SK-N-SH (cell line): ENCODE measurements at regions not wholly inside any gene's neighbourhood (a gene's known extent, or its start where the extent isn't known, plus 50 kb on each side); places are given as distances from the start of the nearest gene placed in this dataset.

Experiments
- CTCF ChIP-seq: fragments of 200-600 bp; sonication (generic); IDR thresholded peaks from 2 replicates; pipeline ENCODE4 v1.6.1; 2017; ENCODE audit warnings: antibody characterized with exemption, mild to moderate bottlenecking, moderate library complexity
- GABPA ChIP-seq: IDR thresholded peaks from 2 replicates; pipeline ENCODE4 v1.4.0; 2012; ENCODE audit warnings: low read depth, mild to moderate bottlenecking
- MAX ChIP-seq: IDR thresholded peaks from 2 replicates; pipeline ENCODE4 v1.4.0; 2012; ENCODE audit warnings: low read depth
- MXI1 ChIP-seq: IDR thresholded peaks from 2 replicates; pipeline ENCODE4 v1.6.1; 2012; ENCODE audit warnings: mild to moderate bottlenecking, low read depth, low read length, improper control_type of control experiment
- POLR2AphosphoS5 ChIP-seq: IDR thresholded peaks from 2 replicates; pipeline ENCODE4 v1.6.1; 2012; ENCODE audit warnings: low read depth, low read length
- TAF1 ChIP-seq: IDR thresholded peaks from 2 replicates; pipeline ENCODE4 v1.6.1; 2012; ENCODE audit warnings: low read depth, mild to moderate bottlenecking, low read length, moderate library complexity, borderline replicate concordance
- YY1 ChIP-seq: IDR thresholded peaks from 2 replicates; pipeline ENCODE4 v1.4.0; 2012; ENCODE audit warnings: low read depth, mild to moderate bottlenecking

- no peak for TF ChIP-seq MXI1
- no peak for TF ChIP-seq CTCF
- no peak for TF ChIP-seq TAF1
- TF ChIP-seq GABPA, result no peak
- no peak for TF ChIP-seq MAX
- TF ChIP-seq POLR2AphosphoS5, result no peak
- no peak for TF ChIP-seq YY1
Measured at GRCh38 chr11:64429970-64430369, 71.0 kb downstream of the RPS6KA4 start.
